Panc1 (cell line): ENCODE measurements at regions not wholly inside any gene's neighbourhood (a gene's known extent, or its start where the extent isn't known, plus 50 kb on each side); places are given as distances from the start of the nearest gene placed in this dataset.

Experiments used
- POLR2AphosphoS5 ChIP-seq: IDR thresholded peaks from 2 replicates; pipeline ENCODE4 v1.6.1; 2012; ENCODE audit warnings: mild to moderate bottlenecking, low read depth, low read length, moderate library complexity
- SIN3A ChIP-seq: IDR thresholded peaks from 2 replicates; pipeline ENCODE4 v1.6.1; 2012; ENCODE audit warnings: low read depth, mild to moderate bottlenecking, low read length, moderate library complexity, borderline replicate concordance; ENCODE audit not compliant: insufficient read depth
- TF ChIP-seq, protein P1 (sequence below): fragments of 450-650 bp; IDR thresholded peaks from 2 replicates; pipeline ENCODE4 v1.5.1; 2017; ENCODE audit warnings: mild to moderate bottlenecking
- TF ChIP-seq, protein P2 (sequence below), 2 experiments: IDR thresholded peaks; 2 replicates each; pipeline ENCODE4 v1.6.1; 2011 to 2012; ENCODE audit warnings: low read depth in 2 of 2, control low read depth in 1 of 2, low read length in 1 of 2, mild to moderate bottlenecking in 1 of 2, moderate library complexity in 1 of 2; ENCODE audit not compliant: insufficient read depth in 1 of 2

DNA sequence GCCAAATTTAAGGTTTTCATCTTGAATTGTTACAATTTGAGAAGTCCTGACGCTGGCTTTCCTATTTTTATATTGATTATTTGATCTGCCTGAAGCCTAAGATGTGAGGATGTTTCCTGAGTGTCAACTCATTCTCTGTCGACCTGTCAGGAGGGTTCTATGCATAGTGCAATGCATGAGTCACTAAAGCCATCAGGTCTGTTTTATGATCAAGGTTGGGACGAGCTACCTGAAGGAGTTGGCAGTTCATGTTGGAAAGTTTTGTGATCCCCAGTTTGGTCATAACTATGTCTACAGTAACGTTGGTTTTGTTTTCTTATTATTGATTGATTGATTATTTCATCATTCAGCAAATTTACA lies 71.2 kb downstream of the NABP1 start:
- TF ChIP-seq, protein P1, sequence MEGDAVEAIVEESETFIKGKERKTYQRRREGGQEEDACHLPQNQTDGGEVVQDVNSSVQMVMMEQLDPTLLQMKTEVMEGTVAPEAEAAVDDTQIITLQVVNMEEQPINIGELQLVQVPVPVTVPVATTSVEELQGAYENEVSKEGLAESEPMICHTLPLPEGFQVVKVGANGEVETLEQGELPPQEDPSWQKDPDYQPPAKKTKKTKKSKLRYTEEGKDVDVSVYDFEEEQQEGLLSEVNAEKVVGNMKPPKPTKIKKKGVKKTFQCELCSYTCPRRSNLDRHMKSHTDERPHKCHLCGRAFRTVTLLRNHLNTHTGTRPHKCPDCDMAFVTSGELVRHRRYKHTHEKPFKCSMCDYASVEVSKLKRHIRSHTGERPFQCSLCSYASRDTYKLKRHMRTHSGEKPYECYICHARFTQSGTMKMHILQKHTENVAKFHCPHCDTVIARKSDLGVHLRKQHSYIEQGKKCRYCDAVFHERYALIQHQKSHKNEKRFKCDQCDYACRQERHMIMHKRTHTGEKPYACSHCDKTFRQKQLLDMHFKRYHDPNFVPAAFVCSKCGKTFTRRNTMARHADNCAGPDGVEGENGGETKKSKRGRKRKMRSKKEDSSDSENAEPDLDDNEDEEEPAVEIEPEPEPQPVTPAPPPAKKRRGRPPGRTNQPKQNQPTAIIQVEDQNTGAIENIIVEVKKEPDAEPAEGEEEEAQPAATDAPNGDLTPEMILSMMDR = no peak
- no peak for TF ChIP-seq POLR2AphosphoS5
- TF ChIP-seq, protein P2, sequence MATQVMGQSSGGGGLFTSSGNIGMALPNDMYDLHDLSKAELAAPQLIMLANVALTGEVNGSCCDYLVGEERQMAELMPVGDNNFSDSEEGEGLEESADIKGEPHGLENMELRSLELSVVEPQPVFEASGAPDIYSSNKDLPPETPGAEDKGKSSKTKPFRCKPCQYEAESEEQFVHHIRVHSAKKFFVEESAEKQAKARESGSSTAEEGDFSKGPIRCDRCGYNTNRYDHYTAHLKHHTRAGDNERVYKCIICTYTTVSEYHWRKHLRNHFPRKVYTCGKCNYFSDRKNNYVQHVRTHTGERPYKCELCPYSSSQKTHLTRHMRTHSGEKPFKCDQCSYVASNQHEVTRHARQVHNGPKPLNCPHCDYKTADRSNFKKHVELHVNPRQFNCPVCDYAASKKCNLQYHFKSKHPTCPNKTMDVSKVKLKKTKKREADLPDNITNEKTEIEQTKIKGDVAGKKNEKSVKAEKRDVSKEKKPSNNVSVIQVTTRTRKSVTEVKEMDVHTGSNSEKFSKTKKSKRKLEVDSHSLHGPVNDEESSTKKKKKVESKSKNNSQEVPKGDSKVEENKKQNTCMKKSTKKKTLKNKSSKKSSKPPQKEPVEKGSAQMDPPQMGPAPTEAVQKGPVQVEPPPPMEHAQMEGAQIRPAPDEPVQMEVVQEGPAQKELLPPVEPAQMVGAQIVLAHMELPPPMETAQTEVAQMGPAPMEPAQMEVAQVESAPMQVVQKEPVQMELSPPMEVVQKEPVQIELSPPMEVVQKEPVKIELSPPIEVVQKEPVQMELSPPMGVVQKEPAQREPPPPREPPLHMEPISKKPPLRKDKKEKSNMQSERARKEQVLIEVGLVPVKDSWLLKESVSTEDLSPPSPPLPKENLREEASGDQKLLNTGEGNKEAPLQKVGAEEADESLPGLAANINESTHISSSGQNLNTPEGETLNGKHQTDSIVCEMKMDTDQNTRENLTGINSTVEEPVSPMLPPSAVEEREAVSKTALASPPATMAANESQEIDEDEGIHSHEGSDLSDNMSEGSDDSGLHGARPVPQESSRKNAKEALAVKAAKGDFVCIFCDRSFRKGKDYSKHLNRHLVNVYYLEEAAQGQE (IDR thresholded peaks at IDR 0.05; ENCODE audit: insufficient read depth in 1 of 2, low read depth in 2 of 2, low read length in 1 of 2) = no peak
- TF ChIP-seq SIN3A = no peak
